AG10803 (cell line): ENCODE measurements at regions not wholly inside any gene's neighbourhood (a gene's known extent, or its start where the extent isn't known, plus 50 kb on each side); places are given as distances from the start of the nearest gene placed in this dataset.

ENCODE experiments used
- DNase-seq: peaks from one replicate; pipeline ENCODE4 v3.0.0; 2010; ENCODE audit warnings: low read depth
- H3K4me3 ChIP-seq: 2 replicates; pipeline ENCODE4 v1.5.1; 2011; ENCODE audit warnings: mild to moderate bottlenecking, low read length, control low read depth
- CTCF ChIP-seq: conservative IDR thresholded peaks from 2 replicates; pipeline ENCODE4 v1.5.1; 2011; ENCODE audit warnings: mild to moderate bottlenecking, low read length, control low read depth, inconsistent platforms

- peak; percentile 33 for DNase-seq
- TF ChIP-seq CTCF, result no peak
- H3K4me3 ChIP-seq, result no peak overlapping the region
Observed at GRCh38 chr10:44173608-44173894, 211.3 kb downstream of the CXCL12 start.

DNA sequence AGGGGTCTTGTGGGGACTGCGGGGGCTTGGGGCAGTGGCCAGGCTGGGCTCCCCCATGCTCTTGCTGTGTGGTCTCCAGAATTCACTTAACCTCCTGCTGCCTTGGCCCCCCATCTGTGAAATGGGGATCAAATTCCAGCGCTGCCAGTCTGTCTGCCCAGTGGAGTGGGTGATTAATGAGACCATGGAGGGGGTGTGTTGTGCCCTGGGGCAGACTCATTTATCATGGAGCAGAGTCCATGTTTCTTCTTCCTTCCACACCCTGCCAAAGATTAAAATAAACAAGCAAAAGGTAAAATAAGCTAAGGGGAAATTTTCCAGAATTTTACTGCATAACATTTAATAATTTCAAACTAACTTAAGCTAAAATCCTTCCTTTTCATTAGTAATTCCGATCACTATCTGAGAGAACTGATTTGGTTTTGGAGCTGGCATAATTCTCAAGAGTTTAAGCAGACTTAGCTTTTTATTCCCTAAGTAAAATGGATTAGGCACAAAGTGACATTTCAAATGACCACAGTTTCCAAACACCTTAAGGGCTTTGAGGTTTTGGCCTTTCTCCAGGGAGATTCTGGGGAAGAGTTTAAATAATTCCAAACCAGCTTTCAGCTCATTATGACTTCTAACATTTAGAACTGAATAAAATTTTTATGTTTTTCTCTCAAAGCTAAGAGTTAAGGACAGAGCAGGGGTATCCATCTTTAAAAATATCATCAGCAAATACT is 211.9 kb downstream of the CXCL12 start:
- DNase-seq, result no peak
- H3K4me3 ChIP-seq, result no peak overlapping the region
- no peak for TF ChIP-seq CTCF

DNA sequence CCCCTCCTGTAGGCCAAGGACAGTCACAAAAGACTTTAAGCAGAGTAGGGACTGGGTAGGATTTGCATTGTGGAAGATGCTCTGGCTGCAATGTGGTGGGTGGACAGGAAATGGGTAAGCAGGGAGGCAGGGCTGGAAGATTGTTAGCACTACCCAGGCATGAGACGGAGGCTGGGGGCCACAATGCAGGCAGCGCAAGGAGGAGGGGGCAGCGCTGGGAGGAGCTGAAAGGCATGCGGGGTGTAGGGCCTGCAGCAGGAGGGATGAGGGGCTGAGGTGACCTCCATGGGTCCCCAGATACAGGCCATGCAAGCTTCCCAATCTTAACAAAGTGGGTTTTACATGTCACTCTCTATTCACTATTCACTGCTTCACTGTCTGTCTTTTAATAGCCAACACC is 213.1 kb downstream of the CXCL12 start:
- H3K4me3 ChIP-seq, result no peak overlapping the region
- no peak for DNase-seq
- TF ChIP-seq CTCF, result no peak

GRCh38 chr10:44168478-44168877 is 216.4 kb downstream of the CXCL12 start:
- DNase-seq, result no peak

DNA sequence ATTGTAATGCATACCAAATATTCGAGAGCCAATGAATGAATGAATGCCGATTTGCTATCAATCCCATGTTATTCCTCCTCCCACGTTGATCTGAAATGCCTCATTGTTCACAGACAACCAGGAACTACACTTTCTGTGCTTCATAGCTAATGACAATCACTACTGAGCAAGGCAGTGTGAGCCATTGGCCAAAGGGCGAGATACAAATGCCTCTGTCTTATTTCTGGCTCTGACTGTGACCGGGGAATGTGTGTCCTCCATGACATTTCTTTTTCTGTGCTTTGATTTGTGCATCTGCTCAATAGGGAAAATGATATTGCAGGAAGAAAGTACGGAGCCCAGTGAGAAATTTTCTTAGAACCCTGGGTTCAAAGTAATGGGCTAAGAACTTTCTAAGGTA is 217.1 kb downstream of the CXCL12 start:
- no peak for DNase-seq
- no peak for TF ChIP-seq CTCF
- H3K4me3 ChIP-seq, result no peak overlapping the region

More at GRCh38 chr10:44168478-44168877, 216.4 kb downstream of the CXCL12 start:
- no peak overlapping the region for H3K4me3 ChIP-seq
- TF ChIP-seq CTCF, result no peak

DNA sequence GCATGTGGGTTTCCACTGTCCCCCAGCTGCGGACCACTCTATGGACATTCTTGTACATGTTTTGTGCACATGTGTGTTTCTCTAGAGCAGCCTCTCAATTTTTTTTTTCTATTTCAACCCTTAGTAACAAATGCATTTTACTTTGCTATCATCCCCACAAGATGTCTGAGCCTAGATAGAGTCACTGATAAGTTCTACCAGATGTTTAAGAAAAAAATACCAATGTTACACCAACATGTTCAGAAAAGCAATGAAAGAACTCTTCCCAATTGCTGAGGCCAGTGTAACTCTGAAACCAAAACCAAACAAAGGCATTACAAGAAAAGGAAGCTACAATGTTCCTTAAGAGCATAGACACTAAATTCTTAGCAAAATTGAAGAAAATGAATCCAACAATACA is 218.5 kb downstream of the CXCL12 start:
- no peak for TF ChIP-seq CTCF
- DNase-seq, result no peak
- H3K4me3 ChIP-seq, result no peak overlapping the region

- no peak overlapping the region for H3K4me3 ChIP-seq
Observed at GRCh38 chr10:44164251-44164956, 220.5 kb downstream of the CXCL12 start.

More at GRCh38 chr10:44164251-44164956, 220.5 kb downstream of the CXCL12 start:
- no peak for TF ChIP-seq CTCF
- no peak for DNase-seq
